ENCODE measurements at regions not wholly inside any gene's neighbourhood (a gene's known extent, or its start where the extent isn't known, plus 50 kb on each side); places are given as distances from the start of the nearest gene placed in this dataset.

DNA sequence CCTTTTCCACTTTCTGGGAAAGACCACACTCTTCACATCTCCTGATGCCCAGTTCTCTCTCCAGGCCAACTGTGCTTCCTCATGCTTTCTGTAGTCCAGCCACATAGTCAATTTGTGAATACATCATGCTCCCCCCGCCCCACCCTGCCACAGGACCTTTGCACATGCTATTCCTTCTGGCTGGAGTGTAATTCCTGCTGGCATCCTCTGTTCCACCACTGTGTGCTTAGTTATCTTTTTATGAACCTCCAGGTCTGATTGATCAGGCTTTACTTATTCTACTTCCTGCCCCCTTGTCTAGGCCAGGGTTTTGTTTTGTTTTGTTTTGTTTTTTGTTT is 372.6 kb upstream of the RIOK2 start:
- Mint-ChIP-seq H3K36me3 (ENCODE audit: insufficient read depth, unreplicated experiment) (peaks cover 6% of the 10 kb centered on the region), H3K27me3 (ENCODE audit: insufficient read depth, unreplicated experiment) (no peaks in the 10 kb centered on the region), H3K4me1 (ENCODE audit: insufficient read depth, unreplicated experiment) (peaks cover 26% of the 10 kb centered on the region), H3K9me3 (ENCODE audit: unreplicated experiment) (no peaks in the 10 kb centered on the region), H3K4me3 (ENCODE audit: unreplicated experiment) (no peak overlapping the region), H3K27ac (ENCODE audit: low read depth, unreplicated experiment) (peak overlapping the region; percentile 23)
- TF ChIP-seq, protein P1, sequence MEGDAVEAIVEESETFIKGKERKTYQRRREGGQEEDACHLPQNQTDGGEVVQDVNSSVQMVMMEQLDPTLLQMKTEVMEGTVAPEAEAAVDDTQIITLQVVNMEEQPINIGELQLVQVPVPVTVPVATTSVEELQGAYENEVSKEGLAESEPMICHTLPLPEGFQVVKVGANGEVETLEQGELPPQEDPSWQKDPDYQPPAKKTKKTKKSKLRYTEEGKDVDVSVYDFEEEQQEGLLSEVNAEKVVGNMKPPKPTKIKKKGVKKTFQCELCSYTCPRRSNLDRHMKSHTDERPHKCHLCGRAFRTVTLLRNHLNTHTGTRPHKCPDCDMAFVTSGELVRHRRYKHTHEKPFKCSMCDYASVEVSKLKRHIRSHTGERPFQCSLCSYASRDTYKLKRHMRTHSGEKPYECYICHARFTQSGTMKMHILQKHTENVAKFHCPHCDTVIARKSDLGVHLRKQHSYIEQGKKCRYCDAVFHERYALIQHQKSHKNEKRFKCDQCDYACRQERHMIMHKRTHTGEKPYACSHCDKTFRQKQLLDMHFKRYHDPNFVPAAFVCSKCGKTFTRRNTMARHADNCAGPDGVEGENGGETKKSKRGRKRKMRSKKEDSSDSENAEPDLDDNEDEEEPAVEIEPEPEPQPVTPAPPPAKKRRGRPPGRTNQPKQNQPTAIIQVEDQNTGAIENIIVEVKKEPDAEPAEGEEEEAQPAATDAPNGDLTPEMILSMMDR (IDR thresholded peaks at IDR 0.05; ENCODE audit: unreplicated experiment): no peak
- intact Hi-C loops (cut with micrococcal nuclease): no loop called here
- DNase-seq (ENCODE audit: unreplicated experiment): no peak
- CTCF ChIA-PET: interaction anchor here (1.2 kb wide), 1 partner anchor 21 kb away, joined by 4 read pairs; no protein-coding TSS in a partner anchor
- BruUV-seq (replicated peaks): no TSS peak
- POLR2A ChIA-PET: no interaction called here

DNA sequence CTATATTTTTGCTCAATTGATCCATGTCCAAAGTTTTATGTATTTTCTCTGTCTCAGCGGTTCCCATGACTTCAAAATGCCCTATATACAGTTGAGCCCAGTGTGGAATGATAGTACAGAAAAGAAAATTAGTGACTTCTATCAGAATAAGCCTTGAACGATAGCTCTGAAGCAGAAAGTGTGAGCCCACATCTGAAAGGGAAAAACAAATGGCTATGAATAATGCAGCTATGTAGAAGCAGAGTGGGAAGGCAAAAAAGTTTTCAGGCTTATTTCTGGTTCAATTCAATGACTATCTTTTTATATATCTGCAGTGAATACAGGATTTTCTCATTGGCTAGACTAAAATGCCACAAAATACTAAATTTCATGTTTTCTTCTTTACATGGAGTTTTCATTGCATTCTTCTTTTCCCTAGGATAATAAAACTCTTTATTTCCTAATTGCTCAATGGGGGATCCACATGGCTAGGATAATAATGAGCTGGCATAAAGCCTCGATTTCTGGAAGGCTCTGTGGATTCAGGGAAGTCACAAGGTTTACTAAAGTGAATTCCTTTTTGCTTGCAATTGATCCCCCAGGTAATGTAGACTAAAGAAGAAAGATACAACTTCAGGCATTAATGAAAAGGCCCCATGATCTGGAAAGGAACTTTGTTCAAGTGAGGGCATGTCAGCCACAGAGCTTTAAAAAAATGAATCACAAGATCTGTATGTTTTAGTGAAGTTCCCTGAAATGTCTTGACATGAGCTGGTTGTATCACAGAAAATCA is 377.0 kb upstream of the RIOK2 start:
- CTCF ChIA-PET: interaction anchor here (0.6 to 3.1 kb wide), 5 partner anchors 10 to 1208 kb away, joined by 3 to 18 read pairs (median 4); no protein-coding TSS in a partner anchor
- Mint-ChIP-seq H3K4me3 (ENCODE audit: unreplicated experiment) (no peak overlapping the region), H3K27ac (ENCODE audit: low read depth, unreplicated experiment) (peak overlapping the region; percentile 69), H3K27me3 (ENCODE audit: insufficient read depth, unreplicated experiment) (no peaks in the 10 kb centered on the region), H3K9me3 (ENCODE audit: unreplicated experiment) (peaks cover 8% of the 10 kb centered on the region), H3K36me3 (ENCODE audit: insufficient read depth, unreplicated experiment) (peaks cover 6% of the 10 kb centered on the region), H3K4me1 (ENCODE audit: insufficient read depth, unreplicated experiment) (peaks cover 20% of the 10 kb centered on the region)
- TF ChIP-seq, protein P1 (IDR thresholded peaks at IDR 0.05; ENCODE audit: unreplicated experiment): no peak
- BruUV-seq (replicated peaks): no TSS peak
- peak; percentile 19 for DNase-seq (ENCODE audit: unreplicated experiment)
- POLR2A ChIA-PET: interaction anchor here (0.6 to 2.1 kb wide), 5 partner anchors 8 to 112 kb away, joined by 3 to 6 read pairs (median 4); no protein-coding TSS in a partner anchor
- intact Hi-C loops (cut with micrococcal nuclease): no loop called here

DNA sequence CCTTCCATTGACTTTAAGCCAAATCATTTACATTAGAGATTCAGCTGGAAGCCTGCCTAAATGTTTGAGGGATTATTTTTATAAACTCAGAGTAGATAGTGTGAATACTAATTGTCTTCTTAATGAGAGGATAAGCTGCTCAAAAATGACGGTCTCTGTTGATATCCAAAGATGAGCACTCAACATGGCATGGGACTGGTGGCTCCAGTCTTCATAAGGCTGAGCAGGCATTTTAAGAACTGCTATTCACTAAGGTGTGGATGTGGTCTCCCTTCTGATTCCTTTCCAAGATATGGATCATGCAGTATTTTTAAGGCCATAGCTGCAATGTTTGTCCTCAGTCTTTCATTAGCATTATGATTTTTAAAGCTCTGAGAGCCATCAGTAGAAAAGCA is 377.5 kb upstream of the RIOK2 start:
- peak overlapping the region; percentile 69 for H3K27ac Mint-ChIP-seq (ENCODE audit: low read depth, unreplicated experiment)
- peaks cover 6% of the 10 kb centered on the region for H3K36me3 Mint-ChIP-seq (ENCODE audit: insufficient read depth, unreplicated experiment)
- CTCF ChIA-PET: interaction anchor here (0.6 to 3.1 kb wide), 4 partner anchors 9 to 1211 kb away, joined by 3 to 18 read pairs (median 6); no protein-coding TSS in a partner anchor
- H3K27me3 Mint-ChIP-seq (ENCODE audit: insufficient read depth, unreplicated experiment): no peaks in the 10 kb centered on the region
- peaks cover 8% of the 10 kb centered on the region for H3K9me3 Mint-ChIP-seq (ENCODE audit: unreplicated experiment)
- no TSS peak for BruUV-seq (replicated peaks)
- intact Hi-C loops (cut with micrococcal nuclease): no loop called here
- DNase-seq (ENCODE audit: unreplicated experiment): no peak
- POLR2A ChIA-PET: interaction anchor here (0.6 to 2.1 kb wide), 5 partner anchors 8 to 112 kb away, joined by 3 to 6 read pairs (median 4); no protein-coding TSS in a partner anchor
- no peak overlapping the region for H3K4me3 Mint-ChIP-seq (ENCODE audit: unreplicated experiment)
- peaks cover 18% of the 10 kb centered on the region for H3K4me1 Mint-ChIP-seq (ENCODE audit: insufficient read depth, unreplicated experiment)
- TF ChIP-seq, protein P1 (IDR thresholded peaks at IDR 0.05; ENCODE audit: unreplicated experiment): no peak

DNA sequence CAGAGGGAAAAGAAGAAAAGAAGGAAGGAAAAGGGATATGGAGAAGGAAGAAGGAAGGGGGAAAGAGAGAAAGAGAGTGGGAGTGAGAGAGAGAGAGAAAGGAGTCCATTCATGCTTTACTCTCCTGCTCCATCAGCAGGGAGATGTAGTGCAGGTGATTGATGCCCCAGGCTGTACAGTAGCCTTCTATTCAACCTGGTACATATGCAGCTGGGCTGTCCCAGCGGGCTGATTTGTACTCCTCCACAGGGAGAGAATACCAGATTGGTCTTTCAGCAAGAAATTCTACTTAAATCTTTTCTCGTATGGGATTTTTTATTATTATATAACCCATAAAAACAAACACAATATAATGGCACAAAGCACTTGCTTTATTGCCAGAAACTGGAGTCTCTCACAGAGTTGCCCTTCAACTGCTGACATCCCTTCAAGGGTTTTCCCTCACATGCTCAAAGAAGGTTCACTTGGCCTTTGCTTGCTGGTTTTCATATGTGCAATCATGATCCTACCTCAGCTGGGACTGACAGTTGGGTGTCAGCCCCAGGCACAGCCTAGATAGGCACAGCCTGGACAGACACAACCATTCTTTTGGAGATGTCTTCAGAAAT is 380.1 kb upstream of the RIOK2 start:
- intact Hi-C loops (cut with micrococcal nuclease): no loop called here
- H3K9me3 Mint-ChIP-seq (ENCODE audit: unreplicated experiment): peaks cover 8% of the 10 kb centered on the region
- H3K27ac Mint-ChIP-seq (ENCODE audit: low read depth, unreplicated experiment): no peak overlapping the region
- BruUV-seq (replicated peaks): no TSS peak
- ChIA-PET POLR2A (no interaction called here), CTCF (no interaction called here)
- H3K27me3 Mint-ChIP-seq (ENCODE audit: insufficient read depth, unreplicated experiment): no peaks in the 10 kb centered on the region
- TF ChIP-seq, protein P1 (IDR thresholded peaks at IDR 0.05; ENCODE audit: unreplicated experiment): no peak
- no peak overlapping the region for H3K4me3 Mint-ChIP-seq (ENCODE audit: unreplicated experiment)
- peaks cover 18% of the 10 kb centered on the region for H3K4me1 Mint-ChIP-seq (ENCODE audit: insufficient read depth, unreplicated experiment)
- peaks cover 6% of the 10 kb centered on the region for H3K36me3 Mint-ChIP-seq (ENCODE audit: insufficient read depth, unreplicated experiment)
- no peak for DNase-seq (ENCODE audit: unreplicated experiment)
